Gastrocnemius medialis (tissue), 4 donors: ENCODE measurements at regions not wholly inside any gene's neighbourhood (a gene's known extent, or its start where the extent isn't known, plus 50 kb on each side); places are given as distances from the start of the nearest gene placed in this dataset.

ENCODE experiments used
- ATAC-seq, 2 donors: fragments of 150-250 bp; one replicate each; pipeline ENCODE4 v1.9.1; 2016
- DNase-seq, 2 donors: peaks; one replicate each; pipeline ENCODE4 v3.0.0-alpha.2; 2019
- H3K27ac ChIP-seq, 4 donors: fragments of 200-600 bp; sonication (generic); 1 replicate in 1 of 4; 2 replicates in 3 of 4; pipeline ENCODE4 v1.5.1; 2016 to 2018; ENCODE audit warnings: mild to moderate bottlenecking in 2 of 4, moderate library complexity in 1 of 4
- H3K27me3 ChIP-seq, 3 donors: fragments of 200-600 bp; sonication (generic) in 2 of 3; 1 replicate in 1 of 3; 2 replicates in 2 of 3; pipeline versions ENCODE4 v1.5.1 to v1.6.0; 2016 to 2019; ENCODE audit warnings: mild to moderate bottlenecking in 1 of 3, moderate library complexity in 1 of 3
- H3K36me3 ChIP-seq, 2 donors: fragments of 200-600 bp; sonication (generic) in 1 of 2; one replicate each; pipeline ENCODE4 v1.5.1; 2017 to 2018
- H3K4me1 ChIP-seq, 2 donors: fragments of 200-600 bp; sonication (generic) in 1 of 2; one replicate each; pipeline ENCODE4 v1.5.1; 2016 to 2017; ENCODE audit warnings: mild to moderate bottlenecking in 2 of 2
- H3K4me3 ChIP-seq, 4 donors: fragments of 200-600 bp; sonication (generic) in 3 of 4; 1 replicate in 1 of 4; 2 replicates in 3 of 4; pipeline ENCODE4 v1.5.1; 2016 to 2019; ENCODE audit warnings: mild to moderate bottlenecking in 2 of 4
- H3K9me3 ChIP-seq, 3 donors: fragments of 200-600 bp; sonication (generic) in 2 of 3; 1 replicate in 1 of 3; 2 replicates in 2 of 3; pipeline ENCODE4 v1.5.1; 2016 to 2019
- CTCF ChIP-seq, 5 experiments: fragments of 450-650 bp in 3 of 5; fragments of 200-600 bp in 2 of 5; sonication (generic) in 2 of 5; IDR thresholded peaks in 4 of 5; conservative IDR thresholded peaks in 1 of 5; 1 replicate in 4 of 5; 2 replicates in 1 of 5; pipeline ENCODE4 v1.5.1; 2016 to 2019; ENCODE audit warnings: antibody characterized with exemption in 5 of 5, mild to moderate bottlenecking in 3 of 5, moderate library complexity in 3 of 5
- POLR2A ChIP-seq, 2 donors: fragments of 450-650 bp; IDR thresholded peaks; one replicate each; pipeline ENCODE4 v1.6.1; 2017; ENCODE audit warnings: antibody characterized with exemption in 2 of 2, mild to moderate bottlenecking in 2 of 2, moderate library complexity in 2 of 2
- in situ Hi-C, 4 donors: fragments of 200-750 bp; cut with MboI; loops; one replicate each; pipeline versions ENCODE4 v1.15.0 to v1.8.0; 2017; ENCODE audit warnings: low sequenced_read_pairs in 4 of 4
- intact Hi-C: fragments of 100-400 bp; cut with DNase I; formaldehyde crosslinking; loops from one replicate; pipeline ENCODE4 v1.15.1; 2023; ENCODE audit warnings: low total_unique reads

- TF ChIP-seq POLR2A (IDR thresholded peaks at IDR 0.05) (no peak), CTCF (IDR thresholded peaks at IDR 0.05 in 4 of 5, conservative IDR thresholded peaks at IDR 0.05 in 1 of 5) (no peak)
- Histone ChIP-seq H3K36me3 (no peaks in the 10 kb centered on the region), H3K27me3 (no peaks in the 10 kb centered on the region), H3K9me3 (no peaks in the 10 kb centered on the region), H3K4me3 (no peak overlapping the region), H3K4me1 (no peaks in the 10 kb centered on the region), H3K27ac (no peak overlapping the region)
- in situ Hi-C loops, result no loop called here
- ATAC-seq, result no peak
- intact Hi-C loops, result no loop called here
- DNase-seq, result no peak
Measured at GRCh38 chr4:124135409-124135813, 577.1 kb downstream of the ANKRD50 start.

GRCh38 chr4:124139044-124139443, 573.5 kb downstream of the ANKRD50 start:
- in situ Hi-C loops (no loop called here), intact Hi-C loops (no loop called here)
- Histone ChIP-seq H3K27me3 (no peaks in the 10 kb centered on the region), H3K4me1 (no peaks in the 10 kb centered on the region), H3K36me3 (no peaks in the 10 kb centered on the region), H3K27ac (no peak overlapping the region), H3K9me3 (no peaks in the 10 kb centered on the region), H3K4me3 (no peak overlapping the region)
- TF ChIP-seq CTCF (IDR thresholded peaks at IDR 0.05 in 4 of 5, conservative IDR thresholded peaks at IDR 0.05 in 1 of 5), result no peak
- TF ChIP-seq POLR2A (IDR thresholded peaks at IDR 0.05), result no peak
- ATAC-seq (no peak), DNase-seq (no peak)

- Histone ChIP-seq H3K4me1 (no peaks in the 10 kb centered on the region), H3K27ac (no peak overlapping the region), H3K9me3 (no peaks in the 10 kb centered on the region), H3K36me3 (no peaks in the 10 kb centered on the region), H3K27me3 (no peaks in the 10 kb centered on the region), H3K4me3 (no peak overlapping the region)
- TF ChIP-seq POLR2A (IDR thresholded peaks at IDR 0.05) (no peak), CTCF (IDR thresholded peaks at IDR 0.05 in 4 of 5, conservative IDR thresholded peaks at IDR 0.05 in 1 of 5) (no peak)
- intact Hi-C loops (no loop called here), in situ Hi-C loops (no loop called here)
- no peak for ATAC-seq
- DNase-seq, result no peak
Measured at GRCh38 chr4:124143632-124144031, 568.9 kb downstream of the ANKRD50 start.

- DNase-seq (no peak), ATAC-seq (no peak)
- no peak overlapping the region for H3K4me3 ChIP-seq
- intact Hi-C loops (no loop called here), in situ Hi-C loops (no loop called here)
- H3K4me1 ChIP-seq, result no peaks in the 10 kb centered on the region
- no peaks in the 10 kb centered on the region for H3K27me3 ChIP-seq
- no peak overlapping the region for H3K27ac ChIP-seq
- H3K36me3 ChIP-seq, result no peaks in the 10 kb centered on the region
- H3K9me3 ChIP-seq, result no peaks in the 10 kb centered on the region
- TF ChIP-seq POLR2A (IDR thresholded peaks at IDR 0.05) (no peak), CTCF (IDR thresholded peaks at IDR 0.05 in 4 of 5, conservative IDR thresholded peaks at IDR 0.05 in 1 of 5) (no peak)
Measured at GRCh38 chr4:124144238-124144654, 568.3 kb downstream of the ANKRD50 start.

GRCh38 chr4:124146068-124146467, 566.5 kb downstream of the ANKRD50 start:
- no peak for DNase-seq
- Histone ChIP-seq H3K27ac (no peak overlapping the region), H3K9me3 (no peaks in the 10 kb centered on the region), H3K27me3 (no peaks in the 10 kb centered on the region), H3K4me3 (no peak overlapping the region), H3K36me3 (no peaks in the 10 kb centered on the region), H3K4me1 (no peaks in the 10 kb centered on the region)
- intact Hi-C loops (no loop called here), in situ Hi-C loops (no loop called here)
- TF ChIP-seq CTCF (IDR thresholded peaks at IDR 0.05 in 4 of 5, conservative IDR thresholded peaks at IDR 0.05 in 1 of 5), result no peak
- no peak for TF ChIP-seq POLR2A (IDR thresholded peaks at IDR 0.05)
- no peak for ATAC-seq
